Psoas muscle (tissue), 7 donors: ENCODE measurements at regions not wholly inside any gene's neighbourhood (a gene's known extent, or its start where the extent isn't known, plus 50 kb on each side); places are given as distances from the start of the nearest gene placed in this dataset.

Experiments
- ATAC-seq, 4 donors: fragments of 200-7000 bp; cut with Tn5 transposase; one replicate each; pipeline ENCODE4 v1.9.1; 2020; ENCODE audit warnings: moderate library complexity in 3 of 4, mild to moderate bottlenecking in 2 of 4
- DNase-seq, 2 donors: peaks; one replicate each; pipeline ENCODE4 v3.0.0-alpha.2; 2020
- H3K27ac ChIP-seq: fragments of 200-600 bp; one replicate; pipeline ENCODE4 v1.8.0; 2022
- H3K27me3 ChIP-seq, 3 donors: fragments of 200-600 bp in 1 of 3; one replicate each; pipeline versions ENCODE4 v1.6.1 to v1.8.0; 2013 to 2022; ENCODE audit warnings: low read length in 2 of 3, mild to moderate bottlenecking in 2 of 3, moderate library complexity in 1 of 3; ENCODE audit not compliant: insufficient read depth in 3 of 3
- H3K36me3 ChIP-seq, 2 donors: fragments of 200-600 bp in 1 of 2; one replicate each; pipeline versions ENCODE4 v1.6.1 to v1.8.0; 2013 to 2022; ENCODE audit warnings: low read depth in 1 of 2, mild to moderate bottlenecking in 1 of 2, moderate library complexity in 1 of 2; ENCODE audit not compliant: insufficient read depth in 1 of 2
- H3K4me1 ChIP-seq: fragments of 200-600 bp; one replicate; pipeline ENCODE4 v1.8.0; 2022
- H3K4me3 ChIP-seq: fragments of 200-600 bp; one replicate; pipeline ENCODE4 v1.8.0; 2022; ENCODE audit warnings: mild to moderate bottlenecking
- H3K9me3 ChIP-seq: fragments of 200-600 bp; one replicate; pipeline ENCODE4 v1.8.0; 2022
- WGBS, 3 donors: extraction: QIAGEN DNeasy Blood & Tissue Kit; methylation state at CpG; one replicate each; pipeline versions ENCODE4 v1.1.6 to v1.1.7; 2013; 5-methylcytosine and 5-hydroxymethylcytosine counted together
- intact Hi-C, 2 donors: fragments of 100-400 bp; cut with DNase I; formaldehyde crosslinking; loops; one replicate each; pipeline versions ENCODE4 v1.11.0 to v1.14.2; 2022
- TF ChIP-seq, protein P1 (sequence below): fragments of 200-600 bp; IDR thresholded peaks from one replicate; pipeline ENCODE4 v1.8.0; 2022; ENCODE audit warnings: antibody characterized with exemption
- donor health status: healthy with polysubstance abuse.
- donor health status: DM: no; HTN: no; CAD: no; lungs with moderate emphysema.
- donor health status: Bipolar disorder and iron deficiency.
- donor health status: healthy.
- donor health status: DM: yes; HTN: yes; CAD: no.
- donor health status: DM: no; HTN: no; CAD: no.
- donor health status: DM: yes; HTN: yes; CAD: no.

DNA sequence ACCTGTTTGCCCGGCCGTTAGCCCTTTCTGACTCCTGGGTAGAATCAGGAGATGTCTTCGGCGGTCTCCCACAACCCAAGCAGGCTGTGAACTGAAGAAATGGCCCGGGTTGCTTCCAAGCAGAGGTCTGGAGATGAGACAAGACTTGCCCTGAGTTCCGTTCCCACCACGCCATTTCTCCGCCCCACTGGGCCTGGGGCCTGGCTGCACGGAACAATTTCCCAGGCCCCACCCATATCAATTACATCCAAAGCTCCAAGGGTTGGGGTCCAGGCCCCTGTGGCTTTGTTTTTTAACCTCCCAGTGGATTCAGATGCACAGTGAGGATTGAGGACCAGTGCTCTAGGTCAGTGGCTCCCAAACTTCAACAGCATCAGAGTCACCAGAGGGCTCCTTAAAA, 214.5 kb upstream of the ARID1B start:
- WGBS, 3 donors, result 77 to 88% (median 87%) methylated on average over 9 of the region's 9 CpGs
- Histone ChIP-seq H3K9me3 (no peaks in the 10 kb centered on the region), H3K27ac (no peak overlapping the region), H3K4me3 (no peak overlapping the region), H3K27me3 (no peaks in the 10 kb centered on the region), H3K36me3 (no peaks in the 10 kb centered on the region), H3K4me1 (no peaks in the 10 kb centered on the region)
- ATAC-seq (no peak), DNase-seq (no peak)
- intact Hi-C loops, result loop anchor here (5.0 to 10.0 kb wide), 7 partner anchors 125 to 1235 kb away; partner anchors contain the start of gene ARID1B (in 1 of the 2)
- TF ChIP-seq, protein P1, sequence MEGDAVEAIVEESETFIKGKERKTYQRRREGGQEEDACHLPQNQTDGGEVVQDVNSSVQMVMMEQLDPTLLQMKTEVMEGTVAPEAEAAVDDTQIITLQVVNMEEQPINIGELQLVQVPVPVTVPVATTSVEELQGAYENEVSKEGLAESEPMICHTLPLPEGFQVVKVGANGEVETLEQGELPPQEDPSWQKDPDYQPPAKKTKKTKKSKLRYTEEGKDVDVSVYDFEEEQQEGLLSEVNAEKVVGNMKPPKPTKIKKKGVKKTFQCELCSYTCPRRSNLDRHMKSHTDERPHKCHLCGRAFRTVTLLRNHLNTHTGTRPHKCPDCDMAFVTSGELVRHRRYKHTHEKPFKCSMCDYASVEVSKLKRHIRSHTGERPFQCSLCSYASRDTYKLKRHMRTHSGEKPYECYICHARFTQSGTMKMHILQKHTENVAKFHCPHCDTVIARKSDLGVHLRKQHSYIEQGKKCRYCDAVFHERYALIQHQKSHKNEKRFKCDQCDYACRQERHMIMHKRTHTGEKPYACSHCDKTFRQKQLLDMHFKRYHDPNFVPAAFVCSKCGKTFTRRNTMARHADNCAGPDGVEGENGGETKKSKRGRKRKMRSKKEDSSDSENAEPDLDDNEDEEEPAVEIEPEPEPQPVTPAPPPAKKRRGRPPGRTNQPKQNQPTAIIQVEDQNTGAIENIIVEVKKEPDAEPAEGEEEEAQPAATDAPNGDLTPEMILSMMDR, result no peak

DNA sequence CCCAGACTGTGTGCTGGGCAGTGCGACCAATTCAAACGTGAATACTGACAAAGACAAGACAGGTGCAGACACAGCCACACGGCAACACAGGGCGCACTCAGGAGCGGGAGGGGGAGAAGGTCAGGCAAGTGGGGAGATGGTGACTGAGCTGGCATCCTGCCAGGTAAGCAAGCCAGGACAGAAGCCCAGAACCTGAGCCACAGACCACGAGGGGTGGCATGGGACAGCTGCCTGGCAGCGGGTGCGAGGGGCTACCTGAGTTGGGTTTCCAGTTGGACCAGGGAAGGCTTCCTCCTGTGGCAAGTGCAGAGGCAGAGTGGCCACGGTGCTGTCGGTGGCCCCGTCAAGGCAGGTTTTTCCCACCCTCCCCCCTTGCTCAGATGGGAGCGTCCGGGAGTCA, 215.2 kb upstream of the ARID1B start:
- intact Hi-C loops, result loop anchor here (5.0 to 10.0 kb wide), 7 partner anchors 125 to 1235 kb away; partner anchors contain the start of gene ARID1B (in 1 of the 2)
- ATAC-seq, result no peak

GRCh38 chr6:156560476-156560875, 216.7 kb upstream of the ARID1B start:
- Histone ChIP-seq H3K9me3 (no peaks in the 10 kb centered on the region), H3K27ac (no peak overlapping the region), H3K4me3 (no peak overlapping the region), H3K36me3 (no peaks in the 10 kb centered on the region), H3K27me3 (no peaks in the 10 kb centered on the region), H3K4me1 (no peaks in the 10 kb centered on the region)
- no peak for ATAC-seq
- DNase-seq, result no peak
- TF ChIP-seq, protein P1, result no peak
- intact Hi-C loops, result loop anchor here (5.0 to 10.0 kb wide), 7 partner anchors 127 to 1233 kb away; partner anchors contain the start of gene ARID1B (in 1 of the 2)

More for the DNA sequence above, 215.2 kb upstream of the ARID1B start:
- TF ChIP-seq, protein P1, result no peak
- 70 to 85% (median 74%) methylated on average over 11 to 13 of the region's 13 CpGs for WGBS, 3 donors
- Histone ChIP-seq H3K4me3 (no peak overlapping the region), H3K4me1 (no peaks in the 10 kb centered on the region), H3K9me3 (no peaks in the 10 kb centered on the region), H3K36me3 (no peaks in the 10 kb centered on the region), H3K27me3 (no peaks in the 10 kb centered on the region), H3K27ac (no peak overlapping the region)
- DNase-seq, result no peak

DNA sequence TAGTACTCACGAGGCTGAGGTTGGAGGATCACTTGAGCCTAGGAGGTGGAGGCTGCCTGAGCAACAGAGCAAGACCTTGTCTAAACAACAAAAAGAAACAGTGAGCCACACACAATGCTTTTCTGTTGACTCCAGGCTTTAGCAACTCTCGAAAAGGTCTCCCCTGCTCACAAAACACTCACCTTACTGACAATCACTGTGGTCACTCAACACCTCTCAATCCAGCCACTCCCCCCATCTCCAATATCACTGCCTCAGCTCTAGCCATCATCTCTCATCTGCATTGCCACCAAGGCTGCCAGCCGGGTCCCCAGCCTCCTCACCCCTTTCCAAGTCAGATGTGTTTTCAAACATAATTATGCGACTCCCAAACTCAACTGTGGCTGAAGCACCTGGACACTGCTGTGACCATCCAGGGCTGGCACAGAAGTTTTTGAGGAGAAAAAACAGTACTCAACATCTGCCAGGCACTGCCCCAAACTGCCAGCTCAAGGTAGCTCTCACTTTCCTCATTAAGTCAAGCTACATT, 218.0 kb upstream of the ARID1B start:
- no peaks in the 10 kb centered on the region for H3K36me3 ChIP-seq
- TF ChIP-seq, protein P1, result no peak
- no peaks in the 10 kb centered on the region for H3K4me1 ChIP-seq
- no peak for ATAC-seq
- WGBS, 3 donors, result 80 to 83% (median 83%) methylated on average over 4 of the region's 4 CpGs
- H3K27ac ChIP-seq, result no peak overlapping the region
- no peak overlapping the region for H3K4me3 ChIP-seq
- no peaks in the 10 kb centered on the region for H3K27me3 ChIP-seq
- no peaks in the 10 kb centered on the region for H3K9me3 ChIP-seq
- no peak for DNase-seq
- intact Hi-C loops, result no loop called here

DNA sequence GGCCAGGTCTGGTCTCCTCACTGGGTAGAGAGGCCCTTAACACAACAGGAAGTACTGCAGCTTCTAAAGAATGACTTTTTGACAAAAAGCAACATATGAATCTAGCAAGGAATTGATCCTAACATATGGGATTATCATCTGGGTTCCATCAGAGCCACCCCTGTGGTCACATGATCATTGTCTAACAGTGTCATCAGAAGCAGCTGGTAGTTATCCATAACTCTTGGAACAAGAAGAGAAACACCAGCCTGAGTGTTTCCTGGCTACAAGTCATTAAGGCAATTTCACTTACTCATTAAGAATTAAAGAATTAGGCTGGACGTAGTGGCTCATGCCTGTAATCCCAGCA, 219.3 kb upstream of the ARID1B start:
- intact Hi-C loops, result no loop called here
- no peak for DNase-seq
- Histone ChIP-seq H3K4me3 (no peak overlapping the region), H3K36me3 (no peaks in the 10 kb centered on the region), H3K9me3 (no peaks in the 10 kb centered on the region), H3K27me3 (no peaks in the 10 kb centered on the region), H3K27ac (no peak overlapping the region), H3K4me1 (no peaks in the 10 kb centered on the region)
- no peak for ATAC-seq
- 83 to 92% (median 90%) methylated on average over 1 of the region's 1 CpG for WGBS, 3 donors
- TF ChIP-seq, protein P1, result no peak
